A549 (cell line): ENCODE measurements at regions not wholly inside any gene's neighbourhood (a gene's known extent, or its start where the extent isn't known, plus 50 kb on each side); places are given as distances from the start of the nearest gene placed in this dataset.

ENCODE experiments used
- ATAC-seq, 2 experiments: fragments of 200-7000 bp in 1 of 2; fragments of >200 bp in 1 of 2; cut with Nextera tagmentation in 1 of 2; cut with Tn5 transposase in 1 of 2; 3 replicates each; pipeline versions ENCODE4 v1.8.0 to v1.9.1; 2018 to 2020; ENCODE audit warnings: mild to moderate bottlenecking in 1 of 2, moderate library complexity in 1 of 2
- CTCF ChIA-PET: fragments of 300-600 bp; sonication (Branson Sonifier 250); formaldehyde crosslinking; extraction: SDS; loops from one replicate; lab custom pipeline; 2021; ENCODE audit warnings: antibody characterized with exemption, inconsistent platforms; lab: Yijun Ruan, JAX
- POLR2A ChIA-PET: fragments of 350-600 bp; formaldehyde crosslinking; extraction: SDS; loops from one replicate; lab custom pipeline; 2021; ENCODE audit warnings: antibody characterized with exemption, inconsistent platforms; lab: Yijun Ruan, JAX
- DNase-seq, 2 experiments: peaks; one replicate each; pipeline versions ENCODE4 v3.0.0 to v3.0.0-alpha.2; 2011 to 2016; ENCODE audit warnings: low read depth in 1 of 2, low spot score in 1 of 2
- FAIRE-seq: peaks from 2 replicates; lab custom pipeline; 2011; peaks lifted over from hg19 to GRCh38; lab: Jason Lieb, UNC
- H3K27ac ChIP-seq, 2 experiments: fragments of >200 bp; sonication (Bioruptor Twin); formaldehyde crosslinking; 3 replicates each; pipeline ENCODE4 v1.5.1; 2016 to 2017
- H3K4me1 ChIP-seq: fragments of >200 bp; sonication (Bioruptor Twin); formaldehyde crosslinking; 3 replicates; pipeline ENCODE4 v1.6.1; 2016
- H3K4me2 ChIP-seq: fragments of >200 bp; sonication (Bioruptor Twin); formaldehyde crosslinking; 3 replicates; pipeline ENCODE4 v1.6.1; 2016
- H3K4me3 ChIP-seq: fragments of >200 bp; sonication (Bioruptor Twin); formaldehyde crosslinking; 3 replicates; pipeline ENCODE4 v1.5.1; 2016
- H3K9me3 ChIP-seq: fragments of >200 bp; sonication (Bioruptor Twin); formaldehyde crosslinking; 3 replicates; pipeline ENCODE4 v1.6.1; 2016
- BCL3 ChIP-seq: fragments of >200 bp; sonication (Bioruptor Twin); formaldehyde crosslinking; IDR thresholded peaks from 3 replicates; pipeline ENCODE4 v1.6.1; 2016
- CBX2 ChIP-seq: fragments of 200-600 bp; sonication (generic); IDR thresholded peaks from 2 replicates; pipeline ENCODE4 v1.6.1; 2016; ENCODE audit warnings: low read depth, mild to moderate bottlenecking, borderline replicate concordance
- CHD2 ChIP-seq: fragments of 150-350 bp; IDR thresholded peaks from 2 replicates; pipeline ENCODE4 v1.6.1; 2014; ENCODE audit warnings: low read length; ENCODE audit not compliant: partially characterized antibody
- EHMT2 ChIP-seq: fragments of 200-600 bp; sonication (generic); IDR thresholded peaks from 2 replicates; pipeline ENCODE4 v1.6.1; 2016; ENCODE audit warnings: antibody characterized with exemption, low read depth, mild to moderate bottlenecking, moderate library complexity
- HOXB13 ChIP-seq: fragments of 250-450 bp; sonication (Bioruptor Pico); IDR thresholded peaks from 2 replicates; pipeline ENCODE4 v1.5.0; 2020; ENCODE audit warnings: low read depth, mild to moderate bottlenecking, moderate library complexity
- JUNB ChIP-seq: fragments of >200 bp; sonication (Bioruptor Twin); formaldehyde crosslinking; IDR thresholded peaks from 2 replicates; pipeline ENCODE4 v1.6.1; 2016
- KDM1A ChIP-seq: fragments of 200-600 bp; sonication (generic); IDR thresholded peaks from 2 replicates; pipeline ENCODE4 v1.6.1; 2016; ENCODE audit warnings: low read depth, mild to moderate bottlenecking
- KDM5A ChIP-seq: fragments of 200-600 bp; sonication (generic); IDR thresholded peaks from 2 replicates; pipeline ENCODE4 v1.6.1; 2016; ENCODE audit warnings: antibody characterized with exemption, mild to moderate bottlenecking
- MAFK ChIP-seq: fragments of 450-650 bp; IDR thresholded peaks from 2 replicates; pipeline ENCODE4 v1.6.1; 2014; ENCODE audit not compliant: partially characterized antibody
- NFE2L2 ChIP-seq: fragments of 150-350 bp; conservative IDR thresholded peaks from 2 replicates; pipeline ENCODE4 v1.6.1; 2014; ENCODE audit warnings: low read length
- PHF8 ChIP-seq: fragments of 200-600 bp; sonication (generic); IDR thresholded peaks from 2 replicates; pipeline ENCODE4 v1.6.1; 2016; ENCODE audit warnings: low read depth, mild to moderate bottlenecking, antibody characterized with exemption, moderate library complexity, borderline replicate concordance
- POLR2AphosphoS2 ChIP-seq: conservative IDR thresholded peaks from 2 replicates; pipeline ENCODE4 v1.6.1; 2012; ENCODE audit warnings: low read length, improper control_type of control experiment, inconsistent platforms
- REST ChIP-seq: fragments of 200-600 bp; sonication (generic); IDR thresholded peaks from 2 replicates; pipeline ENCODE4 v1.6.1; 2016; ENCODE audit warnings: antibody characterized with exemption, mild to moderate bottlenecking, moderate library complexity
- RFX5 ChIP-seq: fragments of 450-650 bp; IDR thresholded peaks from 2 replicates; pipeline ENCODE4 v1.7.1; 2014; ENCODE audit warnings: antibody characterized with exemption, mild to moderate bottlenecking, moderate library complexity
- RNF2 ChIP-seq: fragments of 200-600 bp; sonication (generic); IDR thresholded peaks from 2 replicates; pipeline ENCODE4 v1.6.1; 2016; ENCODE audit warnings: low read depth, mild to moderate bottlenecking, antibody characterized with exemption, moderate library complexity, borderline replicate concordance
- USF2 ChIP-seq: fragments of 450-650 bp; IDR thresholded peaks from 2 replicates; pipeline ENCODE4 v1.6.1; 2014; ENCODE audit warnings: antibody characterized with exemption
- ZC3H11A ChIP-seq: fragments of 450-650 bp; IDR thresholded peaks from 2 replicates; pipeline ENCODE4 v1.6.1; 2014; ENCODE audit warnings: antibody characterized with exemption, mild to moderate bottlenecking
- ZSCAN20 ChIP-seq: fragments of 250-450 bp; sonication (Bioruptor Pico); IDR thresholded peaks from 2 replicates; pipeline ENCODE4 v1.8.0; 2022; ENCODE audit warnings: mild to moderate bottlenecking, moderate library complexity
- WGBS: methylation state at CpG from one replicate; pipeline ENCODE4 v1.1.6; 2017; ENCODE audit errors: missing lambda C conversion rate; 5-methylcytosine and 5-hydroxymethylcytosine counted together
- TF ChIP-seq, protein P1 (sequence below): IDR thresholded peaks from 2 replicates; pipeline ENCODE4 v1.6.1; 2012; ENCODE audit warnings: low read depth, borderline replicate concordance

- H3K9me3 ChIP-seq: no peaks in the 10 kb centered on the region
- no peak for TF ChIP-seq EHMT2
- no peak for TF ChIP-seq RNF2
- TF ChIP-seq JUNB: no peak
- TF ChIP-seq REST: no peak
- no peak for TF ChIP-seq RFX5
- no peak for TF ChIP-seq KDM5A
- TF ChIP-seq KDM1A: no peak
- TF ChIP-seq, protein P1, sequence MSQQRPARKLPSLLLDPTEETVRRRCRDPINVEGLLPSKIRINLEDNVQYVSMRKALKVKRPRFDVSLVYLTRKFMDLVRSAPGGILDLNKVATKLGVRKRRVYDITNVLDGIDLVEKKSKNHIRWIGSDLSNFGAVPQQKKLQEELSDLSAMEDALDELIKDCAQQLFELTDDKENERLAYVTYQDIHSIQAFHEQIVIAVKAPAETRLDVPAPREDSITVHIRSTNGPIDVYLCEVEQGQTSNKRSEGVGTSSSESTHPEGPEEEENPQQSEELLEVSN: no peak
- no peak for TF ChIP-seq HOXB13 (CRISPR knock-in tag)
- TF ChIP-seq MAFK: no peak
- no peak for TF ChIP-seq PHF8
- TF ChIP-seq CHD2: no peak
- no peak for TF ChIP-seq USF2
- TF ChIP-seq POLR2AphosphoS2: no peak
- TF ChIP-seq ZC3H11A: no peak
- POLR2A ChIA-PET: no interaction called here
- CTCF ChIA-PET: interaction anchor here (0.6 to 0.8 kb wide), 4 partner anchors 14 to 169 kb away, joined by 3 to 4 read pairs (median 4); no protein-coding TSS in a partner anchor
- H3K4me2 ChIP-seq: no peak overlapping the region
- FAIRE-seq (no peak), DNase-seq (no peak), ATAC-seq (no peak)
- H3K27ac ChIP-seq: no peak overlapping the region
- no peak overlapping the region for H3K4me3 ChIP-seq
- H3K4me1 ChIP-seq: no peaks in the 10 kb centered on the region
Measured at GRCh38 chr9:106634641-106635040, 228.3 kb upstream of the ZNF462 start.

DNA sequence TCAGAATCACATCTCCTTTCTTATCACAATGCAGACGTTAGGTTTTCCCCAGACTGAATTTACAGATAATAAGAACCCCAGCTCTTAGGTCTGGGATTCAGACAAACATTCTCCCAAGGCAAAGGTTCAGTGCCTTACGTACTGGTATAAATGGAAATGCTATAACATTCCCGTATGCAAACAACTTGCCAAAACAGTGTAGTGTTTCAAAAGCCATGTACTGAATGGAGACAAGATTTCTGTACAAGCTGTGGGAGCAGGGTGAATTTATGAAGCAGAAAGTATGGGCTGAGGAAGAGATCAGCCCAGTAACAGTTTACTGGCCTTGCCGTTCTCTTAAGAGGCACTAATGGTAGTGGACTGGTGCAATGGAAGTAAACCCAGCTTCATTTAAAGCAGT is 225.5 kb upstream of the ZNF462 start:
- DNase-seq: no peak
- ChIA-PET CTCF (no interaction called here), POLR2A (no interaction called here)
- Histone ChIP-seq H3K4me3 (no peak overlapping the region), H3K27ac (no peak overlapping the region), H3K9me3 (no peaks in the 10 kb centered on the region), H3K4me2 (no peak overlapping the region), H3K4me1 (no peaks in the 10 kb centered on the region)
- TF ChIP-seq BCL3 (no peak), NFE2L2 (no peak), ZSCAN20 (CRISPR knock-in tag) (no peak), CBX2 (no peak)
- 32% methylated on average over 4 of the region's 4 CpGs for WGBS
- FAIRE-seq: no peak
- ATAC-seq: no peak
